NCI-H187 treated with DMSO at 0.1 percent for 48 hours (cell line): ENCODE measurements at regions not wholly inside any gene's neighbourhood (a gene's known extent, or its start where the extent isn't known, plus 50 kb on each side); places are given as distances from the start of the nearest gene placed in this dataset.
A peak's percentile ranks its signal among the peaks of the same experiment; 100 is the strongest.

Source experiments
- DNase-seq: peaks from one replicate; lab custom pipeline; 2025; lab: John Stamatoyannopoulos, UW

DNA sequence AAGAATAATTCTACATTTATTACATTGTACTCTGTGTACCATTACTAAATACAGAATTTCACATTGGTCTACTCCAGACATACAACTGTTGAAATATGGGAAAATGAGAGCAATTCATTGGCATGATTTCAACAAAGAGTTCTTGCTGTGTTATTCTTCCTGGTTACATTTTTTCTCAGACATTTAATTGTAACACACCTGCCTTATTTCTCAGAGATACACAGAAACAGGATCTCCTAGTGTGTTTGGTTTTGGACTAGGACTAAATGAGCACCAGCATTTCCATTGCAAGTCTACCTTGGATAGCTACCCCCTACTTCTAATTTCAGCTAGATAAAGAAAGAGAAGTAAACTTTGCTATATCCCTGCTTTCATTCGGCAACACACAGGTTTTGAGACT, 274.3 kb upstream of the CNTN4 start:
- DNase-seq, result no peak

- no peak for DNase-seq
Measured at GRCh38 chr3:1828519-1828918, 270.1 kb upstream of the CNTN4 start.

GRCh38 chr3:1830851-1831250, 267.8 kb upstream of the CNTN4 start:
- DNase-seq, result no peak

DNA sequence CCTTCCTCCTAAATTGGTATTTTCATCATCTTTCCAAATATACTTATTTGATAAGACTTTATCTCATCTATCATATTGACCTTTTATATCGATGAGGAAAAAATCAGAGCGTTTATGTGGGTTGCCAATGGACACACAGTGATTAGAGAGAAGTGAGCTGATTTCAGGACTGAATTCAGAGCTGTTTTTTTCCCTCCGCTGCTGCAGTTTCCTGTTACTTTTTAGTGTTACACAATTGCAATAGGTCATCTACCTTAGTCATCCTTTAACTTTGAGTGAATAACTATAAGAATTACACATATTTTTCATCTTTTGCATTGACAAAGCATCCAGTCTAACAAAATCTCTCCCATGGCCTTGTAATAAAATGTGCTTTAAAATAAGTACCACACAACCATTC, 266.3 kb upstream of the CNTN4 start:
- DNase-seq, result no peak

GRCh38 chr3:1843111-1843510, 255.6 kb upstream of the CNTN4 start:
- no peak for DNase-seq

GRCh38 chr3:1847571-1847970, 251.1 kb upstream of the CNTN4 start:
- DNase-seq, result no peak

GRCh38 chr3:1848935-1849334, 249.7 kb upstream of the CNTN4 start:
- DNase-seq, result no peak

- DNase-seq, result no peak
Measured at GRCh38 chr3:1852950-1853349, 245.7 kb upstream of the CNTN4 start.

DNA sequence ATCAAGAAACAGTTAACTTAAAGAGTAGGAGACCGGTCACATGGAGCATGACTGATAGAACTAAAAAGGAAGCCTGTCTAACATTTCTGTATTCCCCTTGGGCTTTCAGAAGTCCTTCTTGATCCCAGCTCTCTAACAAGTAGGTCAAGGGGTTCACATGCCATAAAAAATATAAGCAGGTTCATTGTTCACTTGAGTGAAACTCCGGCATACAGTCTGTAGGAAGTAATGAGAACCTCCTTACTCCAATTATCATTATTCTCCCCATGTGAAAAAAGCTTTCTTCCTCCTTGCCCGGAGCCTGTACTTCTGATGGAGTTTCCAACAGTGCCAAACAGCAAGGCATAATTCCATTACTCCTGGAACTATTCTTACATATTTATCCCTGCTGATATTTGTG, 242.8 kb upstream of the CNTN4 start:
- DNase-seq, result no peak

GRCh38 chr3:1870738-1871137, 227.9 kb upstream of the CNTN4 start:
- no peak for DNase-seq

DNA sequence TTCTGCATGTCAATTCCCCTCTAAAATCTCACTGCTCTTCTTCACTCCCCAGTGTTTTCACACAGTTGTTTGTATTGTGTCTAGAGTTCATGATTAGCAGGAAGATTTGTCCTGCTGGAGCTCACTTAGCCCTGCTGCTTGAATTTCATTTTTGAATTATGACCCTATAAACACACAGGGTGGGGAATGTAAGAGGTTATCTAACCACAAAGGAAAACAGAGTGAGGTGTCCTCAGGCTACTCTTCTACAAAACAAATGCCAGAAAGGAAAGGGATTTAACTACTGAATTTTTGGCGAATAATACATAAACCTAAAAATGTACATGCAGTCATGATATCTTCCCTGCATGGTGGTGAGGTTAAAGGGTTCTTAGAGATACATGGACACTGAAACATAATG, 215.1 kb upstream of the CNTN4 start:
- DNase-seq, result peak; percentile 1

GRCh38 chr3:1892459-1892858, 206.2 kb upstream of the CNTN4 start:
- no peak for DNase-seq

DNA sequence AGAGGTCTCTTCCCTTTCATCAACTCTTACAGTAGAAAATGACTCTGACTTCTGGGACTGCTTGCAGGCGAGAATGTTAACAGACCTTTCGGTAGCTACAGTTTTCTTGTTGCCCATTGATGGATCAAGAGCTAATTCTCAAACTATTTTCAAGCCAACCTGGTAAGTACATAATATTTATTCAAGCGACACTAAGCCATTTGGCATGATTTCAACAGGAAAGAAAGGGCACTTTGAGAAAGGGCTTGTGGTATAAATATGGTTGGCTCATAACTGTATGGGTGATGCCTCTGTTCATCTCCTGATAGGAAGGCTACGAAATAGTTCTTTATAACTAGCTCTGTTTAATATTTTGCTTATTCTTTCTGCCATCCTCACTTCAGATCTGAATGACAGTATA, 196.2 kb upstream of the CNTN4 start:
- DNase-seq, result no peak

DNA sequence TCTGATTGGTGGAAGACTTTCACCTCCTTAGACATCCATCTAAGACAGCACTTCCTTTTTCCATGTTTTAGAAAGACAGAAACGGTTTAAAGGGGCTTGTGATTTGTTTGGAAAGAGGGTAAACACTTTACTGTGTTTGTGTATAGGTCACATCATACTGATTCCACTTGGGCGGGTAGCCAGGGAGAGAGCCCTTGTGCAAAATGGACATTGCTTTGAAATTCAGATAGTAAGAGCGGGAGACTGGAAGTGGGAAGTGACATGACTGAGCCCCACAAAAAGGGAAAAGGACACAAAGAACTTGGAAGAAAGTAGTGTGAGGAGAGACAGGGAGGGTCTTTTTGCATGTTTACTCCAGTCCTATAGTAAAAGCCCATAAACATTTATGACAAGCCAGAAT, 195.6 kb upstream of the CNTN4 start:
- DNase-seq, result no peak

DNA sequence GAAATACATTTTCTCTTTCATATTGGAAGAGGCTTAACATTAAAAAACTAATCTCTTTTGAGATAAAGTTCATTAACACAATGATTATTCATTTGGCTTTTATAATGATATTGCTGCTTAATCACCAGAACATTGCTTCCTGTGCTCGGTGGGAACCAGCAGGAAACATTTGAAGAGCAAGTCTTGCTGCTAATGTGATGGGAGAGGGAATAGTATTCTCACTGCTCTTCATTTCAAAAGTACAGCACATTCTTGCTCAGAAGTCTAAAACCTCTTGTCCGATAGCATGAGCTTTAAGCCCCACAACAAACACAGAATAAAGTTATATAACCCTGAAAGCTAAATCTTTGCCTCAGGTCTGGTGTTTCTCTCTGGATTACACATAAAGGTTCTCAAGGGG, 190.8 kb upstream of the CNTN4 start:
- DNase-seq, result no peak

DNA sequence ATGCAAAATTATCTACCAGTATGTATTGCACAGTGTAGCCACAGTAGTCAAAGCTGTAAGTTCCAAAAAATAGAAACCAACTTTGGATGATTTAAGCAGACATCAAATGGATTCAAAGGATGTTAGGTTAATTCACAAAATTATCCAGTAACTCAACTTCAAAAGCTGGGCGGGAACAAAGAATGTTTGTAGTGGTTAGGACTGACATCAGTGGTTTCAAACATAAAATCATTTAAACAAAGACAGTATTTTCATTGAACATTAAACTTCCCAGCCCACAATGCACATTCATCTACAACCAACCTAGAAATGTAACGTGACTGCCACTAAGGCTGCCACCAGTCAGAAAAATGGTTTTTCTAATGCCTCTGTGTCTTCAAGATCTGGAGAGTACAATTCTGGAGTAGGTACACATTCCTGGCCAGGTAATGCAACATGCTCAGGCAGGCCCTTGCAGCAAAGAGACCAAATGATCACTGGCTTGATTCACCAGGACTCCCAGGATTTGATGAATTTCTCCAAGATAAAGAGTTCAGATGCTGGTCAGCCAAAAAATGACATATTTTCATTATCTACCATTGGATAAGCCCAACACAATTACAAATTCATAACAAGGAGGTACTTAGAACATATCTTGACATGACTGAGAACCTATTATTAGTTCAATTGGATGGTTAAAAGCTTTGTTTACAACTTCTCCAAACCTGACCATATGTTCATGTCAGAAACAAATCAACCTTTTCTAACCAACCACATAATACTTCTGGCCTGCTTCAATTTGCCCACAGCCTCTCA, 189.8 kb upstream of the CNTN4 start:
- DNase-seq, result no peak

DNA sequence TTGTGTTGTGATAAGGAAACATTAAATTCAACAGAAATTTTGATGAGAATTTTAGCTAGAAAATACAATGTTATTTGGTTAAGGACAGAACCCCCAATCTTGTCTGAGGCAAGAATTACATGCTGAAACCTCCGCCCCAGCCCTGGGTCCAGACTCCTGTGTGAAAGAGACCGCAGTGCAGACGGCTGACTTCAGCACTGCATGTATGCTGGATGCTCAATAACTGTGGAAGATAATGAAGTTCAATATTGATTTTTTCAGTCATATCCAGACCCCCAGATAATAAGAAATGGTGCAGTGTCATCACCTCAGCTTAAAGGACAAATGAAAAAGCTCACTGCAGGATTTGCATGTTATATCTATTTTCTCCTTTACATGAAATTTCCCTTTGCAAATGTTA, 188.3 kb upstream of the CNTN4 start:
- DNase-seq, result no peak

GRCh38 chr3:1929788-1930414, 168.8 kb upstream of the CNTN4 start:
- DNase-seq, result no peak

DNA sequence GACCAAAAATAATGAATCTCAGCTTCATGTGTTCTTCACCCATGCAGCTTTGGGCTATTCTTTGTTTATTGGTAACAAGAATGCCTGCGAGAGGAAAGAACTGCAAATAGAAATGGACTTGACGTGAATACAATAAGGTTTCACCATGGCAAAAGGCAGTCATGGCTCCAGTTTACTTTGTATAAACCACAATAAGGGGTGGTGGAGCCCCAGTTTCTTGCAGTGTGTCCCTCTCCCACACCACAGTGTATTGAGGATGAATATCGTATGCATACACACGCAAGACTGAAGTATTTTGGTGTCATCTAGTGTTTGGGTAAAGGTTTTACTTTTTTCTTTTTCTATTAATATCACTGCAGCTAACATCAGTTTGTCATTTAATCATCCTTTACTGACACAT, 159.7 kb upstream of the CNTN4 start:
- no peak for DNase-seq

DNA sequence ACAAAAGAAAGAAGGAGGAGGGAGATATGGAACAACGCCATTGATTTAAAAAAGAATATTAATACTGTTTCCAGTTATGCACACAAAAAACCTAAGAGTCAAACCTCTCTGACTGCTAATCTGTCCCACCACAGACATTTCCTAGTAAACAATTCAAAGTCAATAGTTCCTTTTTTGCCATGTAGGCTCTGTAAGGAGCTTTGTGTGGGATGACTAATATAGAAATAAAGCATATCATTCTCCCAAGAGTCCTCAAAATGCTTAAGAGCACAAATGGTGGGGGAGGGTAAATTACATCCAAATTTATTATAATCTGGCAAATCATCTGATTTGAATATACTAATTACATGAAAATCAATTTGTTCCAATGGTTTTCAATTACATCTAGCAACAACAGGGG, 155.9 kb upstream of the CNTN4 start:
- no peak for DNase-seq

GRCh38 chr3:1943395-1944118, 155.1 kb upstream of the CNTN4 start:
- DNase-seq, result no peak

- no peak for DNase-seq
Measured at GRCh38 chr3:1945698-1946097, 153.0 kb upstream of the CNTN4 start.

GRCh38 chr3:1953536-1953935, 145.1 kb upstream of the CNTN4 start:
- DNase-seq, result no peak
